Stimulated activated CD8-positive, alpha-beta memory T cell treated with anti-CD3 and anti-CD28 coated beads, Interleukin-7, amount 100 ng/mL, for 4 hours (primary cell): ENCODE measurements at regions not wholly inside any gene's neighbourhood (a gene's known extent, or its start where the extent isn't known, plus 50 kb on each side); places are given as distances from the start of the nearest gene placed in this dataset.

Source experiments
- DNase-seq, 2 donors: peaks; one replicate each; pipeline ENCODE4 v3.0.0-alpha.2; 2020; ENCODE audit warnings: low read depth in 2 of 2

GRCh38 chr3:105166893-105167292 is 199.8 kb upstream of the ALCAM start:
- no peak for DNase-seq

- no peak for DNase-seq
These were observed 196.3 kb upstream of the ALCAM start for GRCh38 chr3:105170423-105170822.

DNA sequence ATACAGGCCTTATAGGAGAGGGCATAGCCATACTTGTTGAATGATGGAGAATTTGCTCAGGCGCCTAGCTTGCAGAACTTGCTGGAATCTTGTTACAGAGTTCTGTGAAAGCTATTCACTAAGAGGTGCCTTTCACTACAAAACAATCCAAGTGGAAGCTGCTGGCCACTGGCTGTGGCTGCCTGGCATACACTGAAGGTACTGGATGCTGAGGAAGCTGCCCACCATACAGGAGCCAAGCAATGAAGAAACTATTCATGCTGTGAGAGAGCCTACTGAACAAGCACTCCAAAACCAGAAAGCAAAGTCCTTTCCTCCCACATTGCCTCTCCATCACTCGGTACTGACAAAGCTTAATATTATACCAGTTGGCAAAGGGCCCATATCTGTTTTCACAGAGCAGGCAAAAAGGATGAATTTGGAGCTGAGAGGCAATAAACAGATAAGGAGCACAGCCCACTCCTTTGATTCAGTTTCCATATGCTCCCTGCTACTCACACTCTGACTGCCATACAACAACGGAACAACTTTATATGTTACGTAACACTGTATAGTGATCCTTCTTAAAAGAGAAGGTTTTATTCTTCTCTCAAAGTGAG is 192.6 kb upstream of the ALCAM start:
- no peak for DNase-seq

DNA sequence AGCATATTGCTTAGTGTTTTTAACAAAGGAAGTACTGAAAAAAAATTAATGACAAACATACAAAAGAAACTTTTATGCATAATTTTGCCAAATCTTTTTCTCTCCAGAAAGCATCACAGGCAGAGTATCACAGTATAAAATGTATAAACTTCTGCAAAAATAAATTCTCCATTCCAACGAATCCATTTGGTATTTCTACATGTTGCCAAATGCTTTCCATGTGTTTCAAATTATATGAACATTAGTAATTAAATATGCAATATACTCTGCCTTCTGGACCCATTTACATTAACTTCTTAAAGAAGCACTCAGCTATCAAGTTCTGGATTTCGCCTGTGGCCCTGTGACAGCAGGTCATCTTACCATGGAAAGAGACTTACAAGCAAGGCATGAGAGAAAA is 189.1 kb upstream of the ALCAM start:
- no peak for DNase-seq

GRCh38 chr3:105187344-105187743 is 179.4 kb upstream of the ALCAM start:
- DNase-seq, result no peak

GRCh38 chr3:105195260-105195659 is 171.4 kb upstream of the ALCAM start:
- no peak for DNase-seq

- DNase-seq, result no peak
These were observed 168.8 kb upstream of the ALCAM start for GRCh38 chr3:105197863-105198262.

DNA sequence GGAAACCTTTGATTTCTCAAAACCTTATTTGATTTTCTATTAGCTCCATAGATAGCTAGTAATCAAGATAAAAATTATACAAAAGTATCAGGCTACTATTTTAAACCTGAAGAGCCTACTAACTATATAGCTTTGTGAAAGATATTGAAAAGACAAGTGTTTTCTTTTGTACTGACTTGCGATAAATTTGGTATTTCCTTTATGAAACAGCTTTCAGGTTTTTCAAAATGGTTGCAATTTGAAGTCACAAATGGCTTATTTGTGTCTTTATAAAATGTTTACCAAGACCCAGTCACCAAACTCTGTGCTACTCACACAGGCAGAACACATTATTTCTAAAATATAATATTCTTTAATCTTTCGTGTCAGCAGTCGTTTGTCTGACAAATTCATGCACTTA is 167.5 kb upstream of the ALCAM start:
- DNase-seq, result no peak

DNA sequence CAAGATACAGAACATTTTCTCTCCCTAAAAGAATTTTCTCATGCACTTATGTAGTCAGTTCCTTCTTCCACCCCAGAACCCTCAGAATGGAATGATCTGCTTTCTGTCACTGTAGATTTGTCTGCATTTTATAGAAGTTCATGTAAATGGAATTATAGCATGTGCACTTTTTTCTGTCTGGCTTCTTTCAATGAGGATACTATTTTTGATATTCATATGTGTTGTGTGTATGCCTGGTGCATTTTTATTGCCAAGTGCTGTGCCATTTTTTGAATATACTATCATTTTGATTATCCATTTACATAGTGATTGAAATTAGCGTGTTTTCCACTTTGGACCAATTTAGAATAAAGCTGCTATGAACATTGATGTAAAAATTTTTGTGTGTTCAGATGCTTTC is 156.6 kb upstream of the ALCAM start:
- no peak for DNase-seq

DNA sequence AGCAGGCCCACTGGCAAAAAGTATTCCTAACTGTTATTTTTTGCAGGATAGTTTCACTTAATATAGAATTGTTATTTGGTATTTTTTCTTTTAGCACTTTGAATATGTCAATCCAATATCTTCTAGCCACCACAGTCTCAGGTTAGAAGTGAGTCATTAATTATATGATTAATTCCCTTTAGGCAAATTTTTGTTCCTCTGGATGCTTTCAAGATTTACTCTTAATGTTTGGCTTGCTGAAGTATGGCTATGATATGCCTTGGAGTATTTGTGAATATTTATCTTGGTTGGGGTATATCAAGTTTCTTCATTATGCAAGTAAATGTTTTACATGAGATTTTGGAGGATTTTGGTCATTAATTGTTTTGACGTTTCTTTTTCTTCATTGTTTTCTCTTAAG is 152.1 kb upstream of the ALCAM start:
- no peak for DNase-seq

DNA sequence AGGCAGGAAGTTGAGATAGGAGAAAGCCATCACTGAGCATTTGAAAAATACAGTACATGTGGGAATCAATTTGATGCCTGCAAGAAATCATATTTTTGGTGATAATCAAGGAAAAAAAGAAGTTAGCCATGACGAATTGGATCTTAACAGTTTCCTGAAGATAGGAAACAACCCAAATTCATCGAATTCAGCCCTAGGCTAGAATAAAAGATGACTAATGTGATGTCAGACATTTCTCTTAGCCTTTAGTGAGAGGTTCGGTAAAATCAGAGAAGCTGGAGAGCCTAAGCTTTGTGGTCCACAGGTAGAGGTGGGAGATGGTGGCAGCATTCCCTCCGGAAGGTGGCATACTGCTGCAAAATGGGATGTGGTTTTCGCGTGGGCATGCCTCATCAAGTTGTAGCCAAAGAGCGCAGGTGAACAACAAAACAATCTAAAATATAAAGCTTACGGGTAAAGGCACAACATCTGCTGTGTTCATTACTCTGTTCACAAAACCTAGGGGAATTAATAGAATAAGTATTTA is 144.1 kb upstream of the ALCAM start:
- DNase-seq, result no peak

DNA sequence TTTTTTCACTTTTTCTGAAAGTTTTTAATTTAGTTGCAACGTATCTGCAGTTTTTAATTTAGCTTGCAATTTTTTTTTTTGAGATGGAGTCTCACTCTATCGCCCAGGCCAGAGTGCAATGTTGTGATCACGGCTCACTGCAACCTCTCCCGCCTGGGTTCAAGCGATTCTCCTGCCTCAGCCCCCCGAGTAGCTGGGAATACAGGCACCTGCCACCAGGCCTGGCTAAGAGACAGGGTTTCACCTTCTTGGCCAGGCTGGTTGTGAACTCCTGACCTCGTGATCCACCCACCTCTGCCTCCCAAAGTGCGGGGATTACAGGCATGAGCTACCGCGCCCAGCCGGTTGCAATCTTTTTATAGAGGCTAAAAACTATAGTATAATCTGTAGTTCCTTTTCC is 142.9 kb upstream of the ALCAM start:
- no peak for DNase-seq

- no peak for DNase-seq
These were observed 138.0 kb upstream of the ALCAM start for GRCh38 chr3:105228696-105229095.

GRCh38 chr3:105232553-105232952 is 134.2 kb upstream of the ALCAM start:
- DNase-seq, result no peak

- DNase-seq, result no peak
These were observed 133.7 kb upstream of the ALCAM start for GRCh38 chr3:105233010-105233409.

- DNase-seq, result no peak
These were observed 131.5 kb upstream of the ALCAM start for GRCh38 chr3:105235221-105235620.

DNA sequence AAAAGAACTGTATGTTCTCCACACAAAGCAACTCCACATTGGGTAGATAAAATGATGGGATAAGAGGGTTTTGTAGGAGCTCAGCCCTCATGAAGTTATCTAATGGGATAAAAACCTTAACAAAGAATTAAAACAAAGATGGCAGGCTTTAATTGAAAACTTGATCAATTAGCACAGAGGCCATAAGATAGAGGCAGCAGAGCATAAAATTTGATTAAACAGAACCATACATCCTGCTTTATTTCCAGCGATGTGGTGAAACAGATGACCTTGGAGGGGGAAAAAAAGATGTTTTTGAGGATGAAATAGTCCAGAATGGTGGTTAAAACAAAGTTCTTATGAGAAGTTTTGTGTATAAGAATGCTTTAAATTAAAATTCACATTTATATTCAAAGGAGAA is 130.9 kb upstream of the ALCAM start:
- no peak for DNase-seq

DNA sequence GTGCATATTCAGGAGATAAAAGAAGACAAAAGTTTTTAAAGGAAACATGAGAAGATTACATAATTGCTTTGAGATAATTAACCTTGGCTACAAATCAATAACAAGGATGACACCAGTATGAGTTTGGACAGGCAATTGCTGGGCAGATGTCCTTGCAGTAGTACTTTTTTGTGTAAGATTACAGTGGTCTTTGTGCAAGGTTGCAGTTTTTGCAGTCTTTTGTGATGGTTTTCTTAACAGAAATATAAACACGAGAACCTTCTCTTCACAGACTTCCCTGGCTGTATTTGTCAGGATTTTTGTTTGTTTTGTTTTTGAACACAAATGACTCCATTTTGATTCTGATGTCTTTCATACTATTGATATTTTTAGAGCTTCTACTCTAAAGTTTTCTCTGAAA is 128.3 kb upstream of the ALCAM start:
- no peak for DNase-seq

- no peak for DNase-seq
These were observed 123.6 kb upstream of the ALCAM start for GRCh38 chr3:105243076-105243475.

DNA sequence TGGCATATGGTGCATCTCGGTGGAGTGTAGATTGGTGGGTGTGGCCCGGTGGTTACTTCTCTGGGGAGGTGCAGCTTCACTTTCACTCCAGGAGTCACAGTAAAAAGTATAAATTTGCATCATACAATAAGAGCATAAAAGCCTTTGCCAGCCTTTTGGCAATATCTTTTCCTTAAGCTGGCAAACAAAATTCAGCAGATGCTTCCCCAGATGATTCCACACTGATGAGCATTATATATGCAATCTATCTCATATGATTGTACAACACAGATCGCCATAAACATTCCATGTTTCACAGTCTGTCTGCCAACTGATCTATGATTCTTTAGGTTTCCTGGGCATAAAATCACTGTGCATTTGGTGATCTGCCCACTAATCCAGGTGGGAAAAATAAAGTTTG is 120.2 kb upstream of the ALCAM start:
- DNase-seq, result no peak

- DNase-seq, result no peak
These were observed 113.5 kb upstream of the ALCAM start for GRCh38 chr3:105253225-105253624.

DNA sequence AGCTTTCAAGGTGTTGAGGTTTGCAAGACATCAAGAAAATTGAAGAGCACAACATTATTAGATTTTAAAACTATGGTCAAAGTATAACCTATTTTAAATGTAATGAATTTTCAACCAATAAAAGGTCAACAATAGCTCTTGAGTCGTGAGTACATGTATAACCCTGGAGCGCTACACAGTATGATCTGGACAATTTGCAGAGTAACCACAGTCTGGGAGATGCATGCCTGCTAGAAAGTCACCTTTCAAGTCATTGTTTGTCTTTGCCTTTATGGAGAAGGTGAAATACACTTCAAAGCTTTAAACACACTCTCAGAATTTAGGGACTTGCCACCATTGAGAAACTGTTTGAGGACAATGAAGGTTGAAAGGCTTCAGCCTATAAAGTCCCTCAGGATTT is 112.6 kb upstream of the ALCAM start:
- no peak for DNase-seq

- DNase-seq, result no peak
These were observed 111.4 kb upstream of the ALCAM start for GRCh38 chr3:105255350-105255749.

GRCh38 chr3:105259496-105259895 is 107.2 kb upstream of the ALCAM start:
- no peak for DNase-seq
